COLO668 (cell line): ENCODE measurements at regions not wholly inside any gene's neighbourhood (a gene's known extent, or its start where the extent isn't known, plus 50 kb on each side); places are given as distances from the start of the nearest gene placed in this dataset.

Source experiments
- DNase-seq: peaks from one replicate; lab custom pipeline; 2025; ENCODE audit not compliant: unreplicated experiment; lab: John Stamatoyannopoulos, UW

- DNase-seq = no peak
Measured at GRCh38 chr17:72011561-72011960, 109.3 kb upstream of the SOX9 start.

GRCh38 chr17:72021417-72022041 lies 99.3 kb upstream of the SOX9 start:
- no peak for DNase-seq

GRCh38 chr17:72022328-72023275 lies 98.2 kb upstream of the SOX9 start:
- no peak for DNase-seq

- DNase-seq = no peak
Measured at GRCh38 chr17:72024457-72024856, 96.4 kb upstream of the SOX9 start.

- no peak for DNase-seq
Measured at GRCh38 chr17:72025113-72025512, 95.7 kb upstream of the SOX9 start.

- DNase-seq = no peak
Measured at GRCh38 chr17:72030067-72030899, 90.5 kb upstream of the SOX9 start.

GRCh38 chr17:72031219-72031884 lies 89.5 kb upstream of the SOX9 start:
- no peak for DNase-seq

GRCh38 chr17:72033334-72033733 lies 87.5 kb upstream of the SOX9 start:
- DNase-seq = no peak

- no peak for DNase-seq
Measured at GRCh38 chr17:72034000-72034399, 86.8 kb upstream of the SOX9 start.

GRCh38 chr17:72038427-72038826 lies 82.4 kb upstream of the SOX9 start:
- DNase-seq = no peak

- DNase-seq = no peak
Measured at GRCh38 chr17:72039490-72039889, 81.3 kb upstream of the SOX9 start.

GRCh38 chr17:72046178-72046577 lies 74.6 kb upstream of the SOX9 start:
- no peak for DNase-seq

- no peak for DNase-seq
Measured at GRCh38 chr17:72046643-72047612, 73.9 kb upstream of the SOX9 start.

GRCh38 chr17:72049914-72050313 lies 70.9 kb upstream of the SOX9 start:
- DNase-seq = no peak

GRCh38 chr17:72053036-72053435 lies 67.8 kb upstream of the SOX9 start:
- no peak for DNase-seq

- no peak for DNase-seq
Measured at GRCh38 chr17:72053449-72053848, 67.4 kb upstream of the SOX9 start.

GRCh38 chr17:72056155-72056554 lies 64.7 kb upstream of the SOX9 start:
- DNase-seq = no peak

GRCh38 chr17:72056727-72057290 lies 64.0 kb upstream of the SOX9 start:
- DNase-seq = no peak

GRCh38 chr17:72060084-72060483 lies 60.7 kb upstream of the SOX9 start:
- DNase-seq = no peak

GRCh38 chr17:72063262-72063661 lies 57.6 kb upstream of the SOX9 start:
- no peak for DNase-seq
